ENCODE measurements at regions not wholly inside any gene's neighbourhood (a gene's known extent, or its start where the extent isn't known, plus 50 kb on each side); places are given as distances from the start of the nearest gene placed in this dataset.

- H3K27ac ChIP-seq = no peak overlapping the region
- H3K4me3 ChIP-seq = no peak overlapping the region
- no peak overlapping the region for H3K4me2 ChIP-seq (ENCODE audit: unreplicated experiment)
- H3K36me3 ChIP-seq (ENCODE audit: low read depth) = no peaks in the 10 kb centered on the region
- H3K4me1 ChIP-seq (ENCODE audit: insufficient read depth) = peaks cover 15% of the 10 kb centered on the region; the same call in 1 of the 2 replicates
- H3K9me2 ChIP-seq (ENCODE audit: insufficient read depth) = no peaks in the 10 kb centered on the region
- peak; percentile 22 for DNase-seq
- H3K9me3 ChIP-seq (ENCODE audit: low read depth) = no peaks in the 10 kb centered on the region
- TF ChIP-seq EZH2 (IDR thresholded peaks at IDR 0.05; ENCODE audit: insufficient read depth, poor library complexity, severe bottlenecking) (no peak), EZH2phosphoT487 (IDR thresholded peaks at IDR 0.05; ENCODE audit: insufficient read depth, low read depth) (no peak)
- 42 to 46% methylated on average over 2 of the region's 2 CpGs for WGBS, 2 experiments (ENCODE audit: low coverage in 1 of 2, low lambda C conversion rate in 2 of 2, missing lambda C conversion rate in 2 of 2)
- H4K20me1 ChIP-seq (ENCODE audit: insufficient read depth) = no peaks in the 10 kb centered on the region
- in situ Hi-C loops (cut with MboI) = no loop called here
- no peaks in the 10 kb centered on the region for H3F3A ChIP-seq (ENCODE audit: insufficient read depth)
- H3K79me2 ChIP-seq (ENCODE audit: insufficient read depth) = no peaks in the 10 kb centered on the region
- H2AFZ ChIP-seq = no peak overlapping the region
- H3K27me3 ChIP-seq (replicated peaks; ENCODE audit: insufficient read depth) = no peaks in the 10 kb centered on the region
- H3K9ac ChIP-seq = no peak overlapping the region
Observed at GRCh38 chrX:115408771-115409400, 119.4 kb downstream of the LUZP4 start.

DNA sequence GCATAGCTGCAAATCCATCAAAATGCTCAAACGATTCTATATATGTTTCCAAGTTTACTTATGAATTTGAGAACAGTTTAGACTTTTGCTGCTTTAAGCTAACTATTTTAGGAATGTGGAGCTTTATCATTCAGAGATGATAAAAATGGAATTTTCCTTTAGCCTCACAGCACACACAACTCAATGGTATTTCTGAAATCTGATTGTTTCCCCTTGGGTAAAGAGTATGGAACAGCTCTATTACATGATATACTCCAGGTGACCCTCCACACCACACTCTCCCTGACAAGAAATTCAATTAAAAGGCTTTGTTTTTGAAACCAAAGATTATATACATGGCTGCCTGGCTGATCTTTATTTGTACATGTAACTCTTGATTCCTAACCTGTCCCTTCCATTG is 120.0 kb downstream of the LUZP4 start:
- Histone ChIP-seq H2AFZ (no peak overlapping the region), H4K20me1 (ENCODE audit: insufficient read depth) (no peaks in the 10 kb centered on the region), H3K4me1 (ENCODE audit: insufficient read depth) (peaks cover 15% of the 10 kb centered on the region; the same call in 1 of the 2 replicates), H3K4me3 (no peak overlapping the region), H3K9me3 (ENCODE audit: low read depth) (no peaks in the 10 kb centered on the region), H3K36me3 (ENCODE audit: low read depth) (no peaks in the 10 kb centered on the region), H3K9me2 (ENCODE audit: insufficient read depth) (no peaks in the 10 kb centered on the region), H3K4me2 (ENCODE audit: unreplicated experiment) (no peak overlapping the region), H3K79me2 (ENCODE audit: insufficient read depth) (no peaks in the 10 kb centered on the region), H3F3A (ENCODE audit: insufficient read depth) (no peaks in the 10 kb centered on the region), H3K27me3 (replicated peaks; ENCODE audit: insufficient read depth) (no peaks in the 10 kb centered on the region), H3K9ac (no peak overlapping the region), H3K27ac (no peak overlapping the region)
- no peak for TF ChIP-seq EZH2 (IDR thresholded peaks at IDR 0.05; ENCODE audit: insufficient read depth, poor library complexity, severe bottlenecking)
- no peak for TF ChIP-seq EZH2phosphoT487 (IDR thresholded peaks at IDR 0.05; ENCODE audit: insufficient read depth, low read depth)
- in situ Hi-C loops (cut with MboI) = no loop called here
- 71 to 100% methylated on average over 1 of the region's 1 CpG for WGBS, 2 experiments (ENCODE audit: low coverage in 1 of 2, low lambda C conversion rate in 2 of 2, missing lambda C conversion rate in 2 of 2)
- DNase-seq = no peak

DNA sequence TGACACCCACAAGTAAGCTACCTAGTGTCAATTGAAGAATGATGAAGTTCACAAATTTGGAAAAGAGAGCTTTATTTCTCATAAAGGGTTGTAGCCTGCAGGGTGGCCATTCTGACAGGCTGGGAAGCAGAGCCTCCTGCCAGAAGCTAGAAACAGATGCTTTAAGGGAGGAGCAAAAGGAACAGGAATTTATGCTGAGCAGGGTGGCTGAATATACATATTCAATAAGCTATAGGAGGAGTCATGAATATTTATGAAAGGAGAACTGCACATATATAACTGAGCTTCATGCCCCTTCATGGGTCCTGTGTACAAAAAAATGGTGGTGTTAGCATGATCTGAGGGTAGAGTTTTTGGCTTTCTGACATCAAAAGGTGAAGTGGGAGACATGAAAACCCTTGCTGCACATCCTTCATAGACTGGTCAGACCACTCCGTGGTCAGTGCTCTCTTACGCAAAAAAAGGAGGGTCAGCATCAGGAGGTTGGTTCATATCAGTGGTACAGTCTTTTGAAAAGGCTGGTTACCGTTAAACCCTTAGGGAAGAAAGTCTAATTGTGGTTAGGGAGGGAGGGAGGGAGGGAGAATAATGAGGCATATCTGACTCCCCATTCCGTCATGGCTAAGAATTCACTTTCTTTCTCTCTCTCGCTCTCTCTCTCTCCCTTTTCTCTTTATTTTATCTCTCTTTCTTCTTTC is 121.4 kb downstream of the LUZP4 start:
- Histone ChIP-seq H3K27ac (no peak overlapping the region), H3K79me2 (ENCODE audit: insufficient read depth) (no peaks in the 10 kb centered on the region), H3K9ac (no peak overlapping the region), H3K4me2 (ENCODE audit: unreplicated experiment) (no peak overlapping the region), H3K4me1 (ENCODE audit: insufficient read depth) (peaks cover 15% of the 10 kb centered on the region; the same call in 1 of the 2 replicates), H3F3A (ENCODE audit: insufficient read depth) (no peaks in the 10 kb centered on the region), H3K4me3 (no peak overlapping the region), H3K36me3 (ENCODE audit: low read depth) (no peaks in the 10 kb centered on the region), H3K9me2 (ENCODE audit: insufficient read depth) (no peaks in the 10 kb centered on the region), H2AFZ (no peak overlapping the region), H4K20me1 (ENCODE audit: insufficient read depth) (no peaks in the 10 kb centered on the region), H3K27me3 (replicated peaks; ENCODE audit: insufficient read depth) (no peaks in the 10 kb centered on the region), H3K9me3 (ENCODE audit: low read depth) (no peaks in the 10 kb centered on the region)
- TF ChIP-seq EZH2 (IDR thresholded peaks at IDR 0.05; ENCODE audit: insufficient read depth, poor library complexity, severe bottlenecking) (no peak), EZH2phosphoT487 (IDR thresholded peaks at IDR 0.05; ENCODE audit: insufficient read depth, low read depth) (no peak)
- 92 to 100% methylated on average over 2 to 5 of the region's 5 CpGs for WGBS, 2 experiments (ENCODE audit: low coverage in 1 of 2, low lambda C conversion rate in 2 of 2, missing lambda C conversion rate in 2 of 2)
- no peak for DNase-seq
- in situ Hi-C loops (cut with MboI) = no loop called here

DNA sequence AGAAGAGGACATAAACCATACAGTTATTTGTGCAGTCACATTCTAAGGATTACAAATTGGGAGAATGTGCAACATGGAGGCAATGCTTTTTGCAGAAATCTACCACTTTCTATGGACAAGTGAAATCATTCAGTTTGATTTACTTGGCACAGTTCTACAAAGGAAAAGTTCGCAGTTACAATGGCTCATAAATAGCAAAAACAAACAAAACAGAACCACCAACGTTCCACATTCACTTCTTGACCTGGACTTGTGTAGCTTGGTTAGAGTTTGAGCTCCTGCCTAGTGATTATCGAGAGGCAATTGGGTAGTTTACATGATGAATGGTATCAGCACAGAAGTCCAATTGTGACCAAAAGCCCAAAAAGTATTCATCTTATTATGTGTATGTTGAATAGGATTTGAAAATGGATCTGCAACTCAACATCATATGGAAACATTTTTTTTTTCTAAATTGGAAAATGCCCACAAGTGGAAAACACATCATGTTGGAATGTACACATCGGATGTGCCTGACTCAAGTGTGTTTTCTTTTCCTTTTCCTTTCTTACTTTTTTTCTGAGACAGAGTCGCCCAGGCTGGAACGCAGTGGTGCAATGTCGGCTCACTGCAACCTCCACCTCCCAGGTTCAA is 123.8 kb downstream of the LUZP4 start:
- H3K4me1 ChIP-seq (ENCODE audit: insufficient read depth) = peaks cover 15% of the 10 kb centered on the region; the same call in 1 of the 2 replicates
- H3K9ac ChIP-seq = no peak overlapping the region
- no peak for TF ChIP-seq EZH2 (IDR thresholded peaks at IDR 0.05; ENCODE audit: insufficient read depth, poor library complexity, severe bottlenecking)
- TF ChIP-seq EZH2phosphoT487 (IDR thresholded peaks at IDR 0.05; ENCODE audit: insufficient read depth, low read depth) = no peak
- peak; percentile 52 for DNase-seq
- H3K4me2 ChIP-seq (ENCODE audit: unreplicated experiment) = no peak overlapping the region
- no peaks in the 10 kb centered on the region for H3K36me3 ChIP-seq (ENCODE audit: low read depth)
- no peaks in the 10 kb centered on the region for H3K79me2 ChIP-seq (ENCODE audit: insufficient read depth)
- no peak overlapping the region for H3K4me3 ChIP-seq
- no peaks in the 10 kb centered on the region for H3K9me2 ChIP-seq (ENCODE audit: insufficient read depth)
- H3K27ac ChIP-seq = no peak overlapping the region
- H2AFZ ChIP-seq = no peak overlapping the region
- in situ Hi-C loops (cut with MboI) = no loop called here
- no peaks in the 10 kb centered on the region for H3F3A ChIP-seq (ENCODE audit: insufficient read depth)
- H3K27me3 ChIP-seq (replicated peaks; ENCODE audit: insufficient read depth) = no peaks in the 10 kb centered on the region
- no peaks in the 10 kb centered on the region for H3K9me3 ChIP-seq (ENCODE audit: low read depth)
- WGBS, 2 experiments (ENCODE audit: low coverage in 1 of 2, low lambda C conversion rate in 2 of 2, missing lambda C conversion rate in 2 of 2) = 18 to 42% methylated on average over 4 to 7 of the region's 7 CpGs
- H4K20me1 ChIP-seq (ENCODE audit: insufficient read depth) = no peaks in the 10 kb centered on the region

All from GM23248 (cell line).